ENCODE measurements at regions not wholly inside any gene's neighbourhood (a gene's known extent, or its start where the extent isn't known, plus 50 kb on each side); places are given as distances from the start of the nearest gene placed in this dataset.

DNA sequence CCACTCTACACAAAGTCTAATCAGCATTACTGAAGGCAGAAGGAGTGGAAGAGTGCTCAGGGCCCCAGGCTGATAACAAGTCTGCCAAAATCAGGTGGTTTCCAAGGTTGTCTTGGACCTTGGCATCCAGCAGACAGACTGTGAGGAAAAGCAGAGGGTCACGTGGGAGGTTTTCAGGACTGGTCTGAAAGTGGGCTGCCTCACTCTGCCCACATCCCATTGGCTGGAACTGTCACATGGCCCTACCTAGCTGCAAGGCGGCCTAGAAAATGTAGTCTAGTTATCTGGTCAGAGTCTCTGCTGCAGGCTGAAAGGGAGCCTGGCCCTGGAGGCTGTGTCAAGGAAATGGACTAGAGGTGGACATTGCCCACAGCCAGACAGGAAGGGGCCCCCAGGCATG lies 310.7 kb upstream of the ASIC2 start:
- in situ Hi-C loops (cut with MboI) (no loop called here), intact Hi-C loops (cut with micrococcal nuclease; ENCODE audit: unreplicated experiment) (no loop called here)
- WGBS (ENCODE audit: insufficient coverage, insufficient replicate concordance, low lambda C conversion rate, missing lambda C conversion rate) = 4% methylated on average over 2 of the region's 2 CpGs
- Histone ChIP-seq H3K79me2 (ENCODE audit: control insufficient read depth, insufficient read depth, low read length) (no peaks in the 10 kb centered on the region), H3K9ac (ENCODE audit: control insufficient read depth, insufficient read depth, low read length) (no peak overlapping the region), H3K36me3 (ENCODE audit: control insufficient read depth in 2 of 2, insufficient read depth in 2 of 2, low read length in 1 of 2) (no peaks in the 10 kb centered on the region), H3K9me3 (replicated peaks; ENCODE audit: control insufficient read depth, insufficient read depth, low read length) (no peaks in the 10 kb centered on the region), H3K4me2 (ENCODE audit: control insufficient read depth, insufficient read depth) (no peak overlapping the region), H4K20me1 (ENCODE audit: control insufficient read depth, insufficient read depth) (no peaks in the 10 kb centered on the region), H3K27ac (ENCODE audit: control insufficient read depth, insufficient read depth) (no peak overlapping the region), H3K4me3 (no peak overlapping the region), H3K4me1 (ENCODE audit: control insufficient read depth, insufficient read depth, low read length) (no peaks in the 10 kb centered on the region; the same call in 1 of the 2 replicates), H2AFZ (ENCODE audit: control insufficient read depth, low read depth, low read length) (no peak overlapping the region), H3K27me3 (replicated peaks in 1 of 2; ENCODE audit: control insufficient read depth in 2 of 2, insufficient read depth in 2 of 2, low read length in 1 of 2) (no peaks in the 10 kb centered on the region)
- ChIA-PET RAD21 (ENCODE audit: unreplicated experiment) (no interaction called here), POLR2A (no interaction called here), SMC1A (ENCODE audit: uncharacterized antibody, unreplicated experiment) (interaction anchor here (1.5 kb wide), 1 partner anchor 22 kb away, joined by 3 read pairs; no protein-coding TSS in a partner anchor), CTCF (no interaction called here)
- ATAC-seq = peak; percentile 68
- no peak for TF ChIP-seq ZNF274 (IDR thresholded peaks at IDR 0.05; ENCODE audit: insufficient read depth, insufficient read length)
- TF ChIP-seq, protein P1, sequence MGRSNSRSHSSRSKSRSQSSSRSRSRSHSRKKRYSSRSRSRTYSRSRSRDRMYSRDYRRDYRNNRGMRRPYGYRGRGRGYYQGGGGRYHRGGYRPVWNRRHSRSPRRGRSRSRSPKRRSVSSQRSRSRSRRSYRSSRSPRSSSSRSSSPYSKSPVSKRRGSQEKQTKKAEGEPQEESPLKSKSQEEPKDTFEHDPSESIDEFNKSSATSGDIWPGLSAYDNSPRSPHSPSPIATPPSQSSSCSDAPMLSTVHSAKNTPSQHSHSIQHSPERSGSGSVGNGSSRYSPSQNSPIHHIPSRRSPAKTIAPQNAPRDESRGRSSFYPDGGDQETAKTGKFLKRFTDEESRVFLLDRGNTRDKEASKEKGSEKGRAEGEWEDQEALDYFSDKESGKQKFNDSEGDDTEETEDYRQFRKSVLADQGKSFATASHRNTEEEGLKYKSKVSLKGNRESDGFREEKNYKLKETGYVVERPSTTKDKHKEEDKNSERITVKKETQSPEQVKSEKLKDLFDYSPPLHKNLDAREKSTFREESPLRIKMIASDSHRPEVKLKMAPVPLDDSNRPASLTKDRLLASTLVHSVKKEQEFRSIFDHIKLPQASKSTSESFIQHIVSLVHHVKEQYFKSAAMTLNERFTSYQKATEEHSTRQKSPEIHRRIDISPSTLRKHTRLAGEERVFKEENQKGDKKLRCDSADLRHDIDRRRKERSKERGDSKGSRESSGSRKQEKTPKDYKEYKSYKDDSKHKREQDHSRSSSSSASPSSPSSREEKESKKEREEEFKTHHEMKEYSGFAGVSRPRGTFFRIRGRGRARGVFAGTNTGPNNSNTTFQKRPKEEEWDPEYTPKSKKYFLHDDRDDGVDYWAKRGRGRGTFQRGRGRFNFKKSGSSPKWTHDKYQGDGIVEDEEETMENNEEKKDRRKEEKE (IDR thresholded peaks at IDR 0.05) = no peak
- peak; percentile 78 for TF ChIP-seq RAD51 (IDR thresholded peaks at IDR 0.05)
- TF ChIP-seq, protein P2, sequence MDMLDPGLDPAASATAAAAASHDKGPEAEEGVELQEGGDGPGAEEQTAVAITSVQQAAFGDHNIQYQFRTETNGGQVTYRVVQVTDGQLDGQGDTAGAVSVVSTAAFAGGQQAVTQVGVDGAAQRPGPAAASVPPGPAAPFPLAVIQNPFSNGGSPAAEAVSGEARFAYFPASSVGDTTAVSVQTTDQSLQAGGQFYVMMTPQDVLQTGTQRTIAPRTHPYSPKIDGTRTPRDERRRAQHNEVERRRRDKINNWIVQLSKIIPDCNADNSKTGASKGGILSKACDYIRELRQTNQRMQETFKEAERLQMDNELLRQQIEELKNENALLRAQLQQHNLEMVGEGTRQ (IDR thresholded peaks at IDR 0.05; ENCODE audit: borderline replicate concordance, low read depth, low read length) = peak; percentile 22; the same call in 1 of the 2 replicates
- no peak for TF ChIP-seq MYB (IDR thresholded peaks at IDR 0.05; ENCODE audit: borderline replicate concordance, low read depth, low read length)
- TF ChIP-seq, protein P3, sequence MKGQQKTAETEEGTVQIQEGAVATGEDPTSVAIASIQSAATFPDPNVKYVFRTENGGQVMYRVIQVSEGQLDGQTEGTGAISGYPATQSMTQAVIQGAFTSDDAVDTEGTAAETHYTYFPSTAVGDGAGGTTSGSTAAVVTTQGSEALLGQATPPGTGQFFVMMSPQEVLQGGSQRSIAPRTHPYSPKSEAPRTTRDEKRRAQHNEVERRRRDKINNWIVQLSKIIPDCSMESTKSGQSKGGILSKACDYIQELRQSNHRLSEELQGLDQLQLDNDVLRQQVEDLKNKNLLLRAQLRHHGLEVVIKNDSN (IDR thresholded peaks at IDR 0.05; ENCODE audit: borderline replicate concordance, extremely low read length, insufficient read depth, low read depth, low read length) = peak; percentile 59
- peak; percentile 48; the same call in 1 of the 2 replicates for TF ChIP-seq NFYB (IDR thresholded peaks at IDR 0.05; ENCODE audit: insufficient read depth, low read depth, low read length)
- no peak for TF ChIP-seq BACH1 (IDR thresholded peaks at IDR 0.05; ENCODE audit: borderline replicate concordance)
- TF ChIP-seq MXI1 (IDR thresholded peaks at IDR 0.05; ENCODE audit: low read depth, low read length) = no peak
- BruUV-seq (replicated peaks) = no TSS peak
- no peak for FAIRE-seq
- no peak for DNase-seq (ENCODE audit: low read depth, low spot score)

All from GM12878 (cell line).